ENCODE measurements at regions not wholly inside any gene's neighbourhood (a gene's known extent, or its start where the extent isn't known, plus 50 kb on each side); places are given as distances from the start of the nearest gene placed in this dataset.

DNA sequence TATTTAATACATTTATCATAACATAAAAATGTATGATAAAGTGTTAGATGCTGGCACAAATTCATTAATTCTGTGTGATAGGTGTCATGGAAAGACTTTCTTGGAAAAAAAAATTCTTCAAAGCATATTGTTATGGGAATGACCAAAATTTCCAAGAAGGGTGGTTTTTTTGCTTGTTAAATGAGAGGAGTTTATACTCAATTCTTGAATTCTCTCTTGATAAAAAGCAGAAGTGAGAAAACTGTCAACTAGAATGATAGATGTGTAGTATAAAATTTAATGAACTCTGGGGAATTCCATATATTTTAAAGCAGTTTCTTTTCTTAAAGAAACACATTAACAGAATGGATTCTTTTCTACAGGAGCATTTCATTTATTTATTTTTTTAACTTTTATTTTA, 62.0 kb upstream of the SNAP91 start (continued):
- TF ChIP-seq, protein P1, sequence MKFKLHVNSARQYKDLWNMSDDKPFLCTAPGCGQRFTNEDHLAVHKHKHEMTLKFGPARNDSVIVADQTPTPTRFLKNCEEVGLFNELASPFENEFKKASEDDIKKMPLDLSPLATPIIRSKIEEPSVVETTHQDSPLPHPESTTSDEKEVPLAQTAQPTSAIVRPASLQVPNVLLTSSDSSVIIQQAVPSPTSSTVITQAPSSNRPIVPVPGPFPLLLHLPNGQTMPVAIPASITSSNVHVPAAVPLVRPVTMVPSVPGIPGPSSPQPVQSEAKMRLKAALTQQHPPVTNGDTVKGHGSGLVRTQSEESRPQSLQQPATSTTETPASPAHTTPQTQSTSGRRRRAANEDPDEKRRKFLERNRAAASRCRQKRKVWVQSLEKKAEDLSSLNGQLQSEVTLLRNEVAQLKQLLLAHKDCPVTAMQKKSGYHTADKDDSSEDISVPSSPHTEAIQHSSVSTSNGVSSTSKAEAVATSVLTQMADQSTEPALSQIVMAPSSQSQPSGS (IDR thresholded peaks at IDR 0.05; ENCODE audit: low read length), result peak; percentile 74; the same call in 1 of the 2 replicates
- TF ChIP-seq TCF7 (IDR thresholded peaks at IDR 0.05; ENCODE audit: borderline replicate concordance) (peak; percentile 72), HDAC6 (IDR thresholded peaks at IDR 0.05; ENCODE audit: unreplicated experiment) (no peak), FOXM1 (IDR thresholded peaks at IDR 0.05; ENCODE audit: low read depth, low read length) (peak; percentile 60; the same call in 1 of the 2 replicates), ZNF24 (IDR thresholded peaks at IDR 0.05) (peak; percentile 83; the same call in 1 of the 2 replicates), CBX5 (IDR thresholded peaks at IDR 0.05; ENCODE audit: low read depth) (no peak), ZNF384 (IDR thresholded peaks at IDR 0.05; ENCODE audit: borderline replicate concordance, low read depth, low read length) (peak; percentile 43; the same call in 1 of the 2 replicates), IKZF2 (IDR thresholded peaks at IDR 0.05) (peak; percentile 99), RUNX3 (IDR thresholded peaks at IDR 0.05; ENCODE audit: low read length) (peak; percentile 74; the same call in 1 of the 2 replicates), IKZF1 (conservative IDR thresholded peaks at IDR 0.05) (peak; percentile 96), MXI1 (IDR thresholded peaks at IDR 0.05; ENCODE audit: low read depth, low read length) (0 out of 2 replicates have a peak, but pooled peaks have one; percentile 27), NR2F1 (conservative IDR thresholded peaks at IDR 0.05) (peak; percentile 50; the same call in 1 of the 2 replicates), MTA2 (IDR thresholded peaks at IDR 0.05; ENCODE audit: low read depth) (peak; percentile 98), BHLHE40 (IDR thresholded peaks at IDR 0.05; ENCODE audit: borderline replicate concordance in 1 of 2, low read depth in 2 of 2, low read length in 1 of 2) (no peak), MEF2B (IDR thresholded peaks at IDR 0.05; ENCODE audit: partially characterized antibody, poor library complexity, severe bottlenecking) (peak; percentile 79), MEF2A (IDR thresholded peaks at IDR 0.05; ENCODE audit: insufficient read depth, low read depth, low read length) (0 out of 2 replicates have a peak, but pooled peaks have one; percentile 29), ZNF217 (IDR thresholded peaks at IDR 0.05) (0 out of 2 replicates have a peak, but pooled peaks have one; percentile 46), JUND (IDR thresholded peaks at IDR 0.05; ENCODE audit: low read depth, low read length) (no peak), DPF2 (IDR thresholded peaks at IDR 0.05) (peak; percentile 99)
- TF ChIP-seq, protein P2, sequence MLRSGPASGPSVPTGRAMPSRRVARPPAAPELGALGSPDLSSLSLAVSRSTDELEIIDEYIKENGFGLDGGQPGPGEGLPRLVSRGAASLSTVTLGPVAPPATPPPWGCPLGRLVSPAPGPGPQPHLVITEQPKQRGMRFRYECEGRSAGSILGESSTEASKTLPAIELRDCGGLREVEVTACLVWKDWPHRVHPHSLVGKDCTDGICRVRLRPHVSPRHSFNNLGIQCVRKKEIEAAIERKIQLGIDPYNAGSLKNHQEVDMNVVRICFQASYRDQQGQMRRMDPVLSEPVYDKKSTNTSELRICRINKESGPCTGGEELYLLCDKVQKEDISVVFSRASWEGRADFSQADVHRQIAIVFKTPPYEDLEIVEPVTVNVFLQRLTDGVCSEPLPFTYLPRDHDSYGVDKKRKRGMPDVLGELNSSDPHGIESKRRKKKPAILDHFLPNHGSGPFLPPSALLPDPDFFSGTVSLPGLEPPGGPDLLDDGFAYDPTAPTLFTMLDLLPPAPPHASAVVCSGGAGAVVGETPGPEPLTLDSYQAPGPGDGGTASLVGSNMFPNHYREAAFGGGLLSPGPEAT (IDR thresholded peaks at IDR 0.05; ENCODE audit: low read depth), result peak; percentile 100

Data from GM12878 (cell line).